T-cell (primary cell): ENCODE measurements at regions not wholly inside any gene's neighbourhood (a gene's known extent, or its start where the extent isn't known, plus 50 kb on each side); places are given as distances from the start of the nearest gene placed in this dataset.

Source experiments
- ATAC-seq, 4 experiments: fragments of 200-7000 bp in 3 of 4; fragments of 150-1000 bp in 1 of 4; cut with Tn5 transposase; replicated peaks in 1 of 4; 1 replicate in 3 of 4; 2 replicates in 1 of 4; pipeline ENCODE4 v1.10.0; 2021; ENCODE audit warnings: moderate library complexity in 3 of 4, mild to moderate bottlenecking in 2 of 4, moderate number of reproducible peaks in 1 of 4
- CTCF ChIA-PET, 2 donors: fragments of 300-600 bp; sonication (Branson Sonifier 250); formaldehyde crosslinking; loops; one replicate each; lab custom pipeline; 2022; ENCODE audit warnings: antibody characterized with exemption in 2 of 2; lab: Charles Lee
- POLR2A ChIA-PET, 2 donors: fragments of 300-600 bp; sonication (Branson Sonifier 250); formaldehyde crosslinking; loops; one replicate each; lab custom pipeline; 2022; ENCODE audit warnings: antibody characterized with exemption in 2 of 2; lab: Charles Lee
- DNase-seq, 35 experiments: peaks; one replicate each; pipeline versions ENCODE4 v3.0.0 to v3.0.0-alpha.2; 2013 to 2023
- H3K27ac ChIP-seq: one replicate; pipeline ENCODE4 v1.5.1; 2013; ENCODE audit warnings: low read length
- H3K27me3 ChIP-seq, 2 experiments: replicated peaks in 1 of 2; 1 replicate in 1 of 2; 2 replicates in 1 of 2; pipeline versions ENCODE4 v1.6.1 to v1.7.0; 2013; ENCODE audit warnings: low read length in 1 of 2, mixed read lengths in 1 of 2; ENCODE audit not compliant: control insufficient read depth in 2 of 2, insufficient read depth in 2 of 2; ENCODE audit errors: extremely low read depth in 1 of 2
- H3K36me3 ChIP-seq, 2 donors: 1 replicate in 1 of 2; 2 replicates in 1 of 2; pipeline versions ENCODE4 v1.6.1 to v1.7.0; 2013; ENCODE audit warnings: low read length in 1 of 2; ENCODE audit not compliant: control insufficient read depth in 2 of 2, insufficient read depth in 1 of 2; ENCODE audit errors: extremely low read depth in 1 of 2
- H3K4me1 ChIP-seq, 2 experiments: 1 replicate in 1 of 2; 2 replicates in 1 of 2; pipeline versions ENCODE4 v1.6.1 to v1.7.0; 2013; ENCODE audit warnings: low read length in 2 of 2, mixed read lengths in 1 of 2; ENCODE audit not compliant: insufficient read depth in 2 of 2, control insufficient read depth in 1 of 2; ENCODE audit errors: extremely low read depth in 1 of 2
- H3K4me3 ChIP-seq, 2 donors: 1 replicate in 1 of 2; 2 replicates in 1 of 2; pipeline versions ENCODE4 v1.5.1 to v1.7.0; 2013; ENCODE audit warnings: mild to moderate bottlenecking in 2 of 2, low read length in 1 of 2, moderate library complexity in 1 of 2; ENCODE audit not compliant: control insufficient read depth in 1 of 2; ENCODE audit errors: extremely low read depth in 1 of 2
- H3K9me3 ChIP-seq: 2 replicates; pipeline ENCODE4 v1.7.0; 2013
- H3K27ac Mint-ChIP-seq, 2 donors: one replicate each; pipeline ENCODE4 v1.8.0; 2020 to 2021; ENCODE audit warnings: mild to moderate bottlenecking in 2 of 2, mixed read lengths in 2 of 2
- H3K27me3 Mint-ChIP-seq, 2 donors: one replicate each; pipeline ENCODE4 v1.8.0; 2021 to 2022; ENCODE audit warnings: mixed read lengths in 2 of 2
- H3K36me3 Mint-ChIP-seq: one replicate; pipeline ENCODE4 v1.8.0; 2021; ENCODE audit warnings: mixed read lengths
- H3K4me1 Mint-ChIP-seq, 3 donors: one replicate each; pipeline ENCODE4 v1.8.0; 2020 to 2022; ENCODE audit warnings: mixed read lengths in 3 of 3, mild to moderate bottlenecking in 1 of 3
- H3K4me3 Mint-ChIP-seq, 3 donors: one replicate each; pipeline ENCODE4 v1.8.0; 2020 to 2022; ENCODE audit warnings: mild to moderate bottlenecking in 3 of 3, mixed read lengths in 3 of 3, moderate library complexity in 3 of 3
- H3K9me3 Mint-ChIP-seq, 3 donors: one replicate each; pipeline ENCODE4 v1.8.0; 2020 to 2022; ENCODE audit warnings: mixed read lengths in 3 of 3
- WGBS: methylation state at CpG from one replicate; pipeline ENCODE4 v1.1.5; 2013; ENCODE audit warnings: missing lambda C conversion rate; ENCODE audit not compliant: insufficient coverage; 5-methylcytosine and 5-hydroxymethylcytosine counted together

GRCh38 chr6:103198386-103198785, 1661.3 kb downstream of the HACE1 start:
- ATAC-seq (no peak), DNase-seq (no peak)
- H3K27me3 Mint-ChIP-seq: no peaks in the 10 kb centered on the region
- ChIA-PET CTCF (no interaction called here), POLR2A (no interaction called here)
- Histone ChIP-seq H3K36me3 (no peaks in the 10 kb centered on the region), H3K4me3 (no peak overlapping the region), H3K9me3 (no peaks in the 10 kb centered on the region), H3K4me1 (no peaks in the 10 kb centered on the region), H3K27ac (no peak overlapping the region), H3K27me3 (no peaks in the 10 kb centered on the region)
- no CpG with 5 or more reads among the region's 6 CpGs for WGBS
- H3K27ac Mint-ChIP-seq: no peak overlapping the region
- H3K9me3 Mint-ChIP-seq: peaks cover 2 to 10% (median 9%) of the 10 kb centered on the region in 3 donors
- no peak overlapping the region for H3K4me3 Mint-ChIP-seq
- H3K36me3 Mint-ChIP-seq: no peaks in the 10 kb centered on the region
- no peaks in the 10 kb centered on the region for H3K4me1 Mint-ChIP-seq

GRCh38 chr6:103193413-103193812, 1666.3 kb downstream of the HACE1 start:
- POLR2A ChIA-PET: no interaction called here
- H3K4me1 ChIP-seq: no peaks in the 10 kb centered on the region
- Mint-ChIP-seq H3K9me3 (peaks cover 6 to 11% (median 8%) of the 10 kb centered on the region in 3 donors), H3K4me1 (no peaks in the 10 kb centered on the region), H3K4me3 (no peak overlapping the region), H3K36me3 (no peaks in the 10 kb centered on the region), H3K27ac (no peak overlapping the region), H3K27me3 (no peaks in the 10 kb centered on the region)
- CTCF ChIA-PET: no interaction called here
- no peaks in the 10 kb centered on the region for H3K36me3 ChIP-seq
- DNase-seq: no peak
- H3K9me3 ChIP-seq: no peaks in the 10 kb centered on the region
- no peak for ATAC-seq
- no peak overlapping the region for H3K27ac ChIP-seq
- WGBS: 44% methylated on average over 1 of the region's 3 CpGs
- no peak overlapping the region for H3K4me3 ChIP-seq
- H3K27me3 ChIP-seq: no peaks in the 10 kb centered on the region

- no peaks in the 10 kb centered on the region for H3K36me3 Mint-ChIP-seq
- no peaks in the 10 kb centered on the region for H3K4me1 Mint-ChIP-seq
- DNase-seq (no peak), ATAC-seq (no peak)
- H3K4me3 ChIP-seq: no peak overlapping the region
- 50% methylated on average over 1 of the region's 2 CpGs for WGBS
- POLR2A ChIA-PET: no interaction called here
- no peak overlapping the region for H3K4me3 Mint-ChIP-seq
- no peak overlapping the region for H3K27ac ChIP-seq
- H3K9me3 Mint-ChIP-seq: peaks cover 6 to 8% (median 6%) of the 10 kb centered on the region in 3 donors
- no peaks in the 10 kb centered on the region for H3K4me1 ChIP-seq
- H3K9me3 ChIP-seq: no peaks in the 10 kb centered on the region
- H3K27me3 Mint-ChIP-seq: no peaks in the 10 kb centered on the region
- H3K27me3 ChIP-seq: no peaks in the 10 kb centered on the region
- H3K36me3 ChIP-seq: no peaks in the 10 kb centered on the region
- no peak overlapping the region for H3K27ac Mint-ChIP-seq
- CTCF ChIA-PET: no interaction called here
Measured at GRCh38 chr6:103191391-103192093, 1668.2 kb downstream of the HACE1 start.

GRCh38 chr6:103184776-103185175, 1674.9 kb downstream of the HACE1 start:
- no peak overlapping the region for H3K4me3 Mint-ChIP-seq
- H3K4me1 Mint-ChIP-seq: no peaks in the 10 kb centered on the region
- H3K9me3 ChIP-seq: no peaks in the 10 kb centered on the region
- H3K4me1 ChIP-seq: no peaks in the 10 kb centered on the region
- WGBS: 82% methylated on average over 3 of the region's 3 CpGs
- H3K27ac ChIP-seq: no peak overlapping the region
- H3K36me3 Mint-ChIP-seq: no peaks in the 10 kb centered on the region
- no peak overlapping the region for H3K4me3 ChIP-seq
- DNase-seq (no peak), ATAC-seq (no peak)
- H3K27ac Mint-ChIP-seq: no peak overlapping the region
- peaks cover 2 to 4% (median 4%) of the 10 kb centered on the region in 3 donors for H3K9me3 Mint-ChIP-seq
- no peaks in the 10 kb centered on the region for H3K27me3 ChIP-seq
- H3K36me3 ChIP-seq: no peaks in the 10 kb centered on the region
- H3K27me3 Mint-ChIP-seq: no peaks in the 10 kb centered on the region
- CTCF ChIA-PET: no interaction called here
- POLR2A ChIA-PET: no interaction called here

GRCh38 chr6:103183831-103184411, 1675.8 kb downstream of the HACE1 start:
- H3K27ac ChIP-seq: no peak overlapping the region
- H3K9me3 Mint-ChIP-seq: peaks cover 2 to 8% (median 4%) of the 10 kb centered on the region in 3 donors
- H3K4me3 ChIP-seq: no peak overlapping the region
- H3K4me1 Mint-ChIP-seq: no peaks in the 10 kb centered on the region
- no peaks in the 10 kb centered on the region for H3K4me1 ChIP-seq
- no peak overlapping the region for H3K27ac Mint-ChIP-seq
- DNase-seq (no peak), ATAC-seq (no peak)
- H3K4me3 Mint-ChIP-seq: no peak overlapping the region
- H3K36me3 ChIP-seq: no peaks in the 10 kb centered on the region
- no peaks in the 10 kb centered on the region for H3K36me3 Mint-ChIP-seq
- H3K9me3 ChIP-seq: no peaks in the 10 kb centered on the region
- CTCF ChIA-PET: no interaction called here
- H3K27me3 ChIP-seq: no peaks in the 10 kb centered on the region
- no peaks in the 10 kb centered on the region for H3K27me3 Mint-ChIP-seq
- 53% methylated on average over 3 of the region's 3 CpGs for WGBS
- POLR2A ChIA-PET: no interaction called here

GRCh38 chr6:103178193-103178592, 1681.5 kb downstream of the HACE1 start:
- no peak overlapping the region for H3K27ac ChIP-seq
- H3K9me3 ChIP-seq: no peaks in the 10 kb centered on the region
- no peaks in the 10 kb centered on the region for H3K36me3 ChIP-seq
- no peaks in the 10 kb centered on the region for H3K4me1 Mint-ChIP-seq
- no peak for ATAC-seq
- H3K4me3 ChIP-seq: no peak overlapping the region
- CTCF ChIA-PET: no interaction called here
- H3K9me3 Mint-ChIP-seq: peaks cover 6 to 28% (median 13%) of the 10 kb centered on the region in 3 donors
- H3K4me1 ChIP-seq: no peaks in the 10 kb centered on the region
- POLR2A ChIA-PET: no interaction called here
- no peak for DNase-seq
- WGBS: 67% methylated on average over 1 of the region's 1 CpG
- H3K27me3 ChIP-seq: no peaks in the 10 kb centered on the region
- no peak overlapping the region for H3K4me3 Mint-ChIP-seq
- no peaks in the 10 kb centered on the region for H3K36me3 Mint-ChIP-seq
- H3K27me3 Mint-ChIP-seq: no peaks in the 10 kb centered on the region
- H3K27ac Mint-ChIP-seq: no peak overlapping the region
